OCI-LY1 (cell line): ENCODE measurements at regions not wholly inside any gene's neighbourhood (a gene's known extent, or its start where the extent isn't known, plus 50 kb on each side); places are given as distances from the start of the nearest gene placed in this dataset.

Source experiments
- H2AFZ ChIP-seq: fragments of 200-600 bp; sonication (generic), shearing (Covaris generic); 2 replicates; pipeline ENCODE4 v1.6.0; 2014; ENCODE audit warnings: antibody characterized with exemption, mild to moderate bottlenecking, low read length
- H3F3A ChIP-seq: fragments of 200-600 bp; sonication (generic), shearing (Covaris generic); 2 replicates; pipeline ENCODE4 v1.6.0; 2014; ENCODE audit warnings: mild to moderate bottlenecking, antibody characterized with exemption, low read length, moderate library complexity; ENCODE audit not compliant: insufficient read depth
- H3K27ac ChIP-seq: fragments of 200-600 bp; sonication (generic); 2 replicates; pipeline ENCODE4 v1.5.1; 2014; ENCODE audit warnings: low read length, mixed run types, mild to moderate bottlenecking, low read depth; ENCODE audit not compliant: poor library complexity, severe bottlenecking
- H3K27me3 ChIP-seq: fragments of 200-600 bp; sonication (generic); 2 replicates; pipeline ENCODE4 v1.6.0; 2014; ENCODE audit warnings: antibody characterized with exemption, mild to moderate bottlenecking, low read length, moderate library complexity; ENCODE audit not compliant: insufficient read depth
- H3K36me3 ChIP-seq: fragments of 200-600 bp; sonication (generic); 2 replicates; pipeline ENCODE4 v1.6.1; 2014; ENCODE audit warnings: mild to moderate bottlenecking, antibody characterized with exemption, low read length, moderate library complexity, mixed read lengths; ENCODE audit not compliant: insufficient read depth
- H3K4me1 ChIP-seq: fragments of 200-600 bp; sonication (generic); 2 replicates; pipeline ENCODE4 v1.5.1; 2014; ENCODE audit warnings: mild to moderate bottlenecking, low read length, moderate library complexity; ENCODE audit not compliant: insufficient read depth, severe bottlenecking
- H3K4me2 ChIP-seq: fragments of 200-600 bp; sonication (generic), shearing (Covaris generic); 2 replicates; pipeline ENCODE4 v1.6.1; 2014; ENCODE audit warnings: low read length
- H3K4me3 ChIP-seq: fragments of 200-600 bp; sonication (generic); 2 replicates; pipeline ENCODE4 v1.5.1; 2014; ENCODE audit warnings: low read length, low read depth, mild to moderate bottlenecking, mixed read lengths; ENCODE audit not compliant: poor library complexity, severe bottlenecking
- H3K79me2 ChIP-seq: fragments of 200-600 bp; shearing (Covaris generic); 2 replicates; pipeline ENCODE4 v1.6.1; 2016; ENCODE audit warnings: mixed run types, low read length, mixed read lengths; ENCODE audit not compliant: insufficient read depth
- H3K9ac ChIP-seq: fragments of 200-600 bp; sonication (generic), shearing (Covaris generic); 2 replicates; pipeline ENCODE4 v1.6.1; 2014; ENCODE audit warnings: mild to moderate bottlenecking, low read length, mixed read lengths
- H3K9me2 ChIP-seq: fragments of 200-600 bp; sonication (generic), shearing (Covaris generic); 2 replicates; pipeline ENCODE4 v1.6.1; 2014; ENCODE audit warnings: low read depth, mild to moderate bottlenecking, low read length, mixed read lengths
- H3K9me3 ChIP-seq: fragments of 200-600 bp; shearing (Covaris generic); 2 replicates; pipeline ENCODE4 v1.6.1; 2014; ENCODE audit warnings: low read length, mixed read lengths
- H4K20me1 ChIP-seq: fragments of 200-600 bp; sonication (generic), shearing (Covaris generic); 2 replicates; pipeline ENCODE4 v1.6.0; 2016; ENCODE audit warnings: mild to moderate bottlenecking, low read length; ENCODE audit not compliant: insufficient read depth
- EZH2 ChIP-seq: fragments of 200-600 bp; sonication (generic), shearing (Covaris generic); IDR thresholded peaks from 2 replicates; pipeline ENCODE4 v1.8.0; 2017; ENCODE audit warnings: borderline replicate concordance, mixed run types, mild to moderate bottlenecking, antibody characterized with exemption, low read length, moderate library complexity, mixed read lengths
- TF ChIP-seq, protein P1 (sequence below): fragments of 200-600 bp; sonication (generic), shearing (Covaris generic); IDR thresholded peaks from 2 replicates; pipeline ENCODE4 v1.5.1; 2017; ENCODE audit warnings: mild to moderate bottlenecking, antibody characterized with exemption, low read length, moderate library complexity, mixed read lengths

DNA sequence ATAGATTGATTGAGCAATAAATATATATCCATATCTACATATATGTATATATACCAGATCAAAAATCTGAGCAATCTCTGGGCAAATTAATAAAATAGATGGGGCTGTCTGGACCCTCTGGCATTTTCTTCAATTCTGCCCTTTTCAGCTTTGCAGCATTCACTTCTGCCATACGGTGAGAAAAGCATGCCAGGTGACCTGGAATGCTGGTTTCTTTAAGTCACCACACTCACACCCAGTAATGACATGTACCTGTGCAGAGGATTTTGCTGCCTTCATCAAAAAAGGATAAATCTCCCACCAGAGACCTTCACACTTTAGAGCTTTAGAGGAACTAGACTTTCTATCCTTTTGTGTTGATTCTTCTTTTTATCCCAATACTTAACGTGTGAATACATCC lies 223.2 kb upstream of the NFIA start:
- Histone ChIP-seq H3K9ac (no peak overlapping the region), H3K27me3 (no peaks in the 10 kb centered on the region), H3K4me1 (no peaks in the 10 kb centered on the region), H3K36me3 (no peaks in the 10 kb centered on the region), H3F3A (no peaks in the 10 kb centered on the region), H2AFZ (no peak overlapping the region), H3K4me3 (no peak overlapping the region), H3K79me2 (no peaks in the 10 kb centered on the region), H3K9me3 (no peaks in the 10 kb centered on the region), H3K27ac (no peak overlapping the region), H3K4me2 (no peak overlapping the region), H3K9me2 (no peaks in the 10 kb centered on the region), H4K20me1 (no peaks in the 10 kb centered on the region)
- no peak for TF ChIP-seq EZH2
- TF ChIP-seq, protein P1, sequence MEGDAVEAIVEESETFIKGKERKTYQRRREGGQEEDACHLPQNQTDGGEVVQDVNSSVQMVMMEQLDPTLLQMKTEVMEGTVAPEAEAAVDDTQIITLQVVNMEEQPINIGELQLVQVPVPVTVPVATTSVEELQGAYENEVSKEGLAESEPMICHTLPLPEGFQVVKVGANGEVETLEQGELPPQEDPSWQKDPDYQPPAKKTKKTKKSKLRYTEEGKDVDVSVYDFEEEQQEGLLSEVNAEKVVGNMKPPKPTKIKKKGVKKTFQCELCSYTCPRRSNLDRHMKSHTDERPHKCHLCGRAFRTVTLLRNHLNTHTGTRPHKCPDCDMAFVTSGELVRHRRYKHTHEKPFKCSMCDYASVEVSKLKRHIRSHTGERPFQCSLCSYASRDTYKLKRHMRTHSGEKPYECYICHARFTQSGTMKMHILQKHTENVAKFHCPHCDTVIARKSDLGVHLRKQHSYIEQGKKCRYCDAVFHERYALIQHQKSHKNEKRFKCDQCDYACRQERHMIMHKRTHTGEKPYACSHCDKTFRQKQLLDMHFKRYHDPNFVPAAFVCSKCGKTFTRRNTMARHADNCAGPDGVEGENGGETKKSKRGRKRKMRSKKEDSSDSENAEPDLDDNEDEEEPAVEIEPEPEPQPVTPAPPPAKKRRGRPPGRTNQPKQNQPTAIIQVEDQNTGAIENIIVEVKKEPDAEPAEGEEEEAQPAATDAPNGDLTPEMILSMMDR, result no peak

DNA sequence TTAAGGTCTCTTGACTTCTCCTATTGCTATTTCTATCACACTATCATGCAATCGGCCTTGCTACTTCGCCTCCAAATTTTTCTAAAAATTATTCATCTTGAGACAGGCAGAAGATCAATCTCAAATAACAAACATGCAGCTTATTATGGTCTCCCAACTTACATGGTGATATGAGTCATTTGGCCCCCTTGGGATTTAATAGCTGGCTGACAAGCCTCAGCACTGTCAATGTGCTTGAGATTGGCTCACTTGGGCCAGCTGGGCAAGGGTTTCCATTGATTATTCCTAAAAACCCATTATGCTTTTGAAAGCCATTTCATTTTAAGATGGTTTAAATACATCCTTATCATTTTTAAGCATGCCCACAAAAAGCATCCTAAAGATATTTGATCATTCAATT lies 224.5 kb upstream of the NFIA start:
- Histone ChIP-seq H4K20me1 (no peaks in the 10 kb centered on the region), H3K27ac (no peak overlapping the region), H3K4me1 (no peaks in the 10 kb centered on the region), H2AFZ (no peak overlapping the region), H3K9ac (no peak overlapping the region), H3K4me3 (no peak overlapping the region), H3K27me3 (no peaks in the 10 kb centered on the region), H3K79me2 (no peaks in the 10 kb centered on the region), H3K9me3 (no peaks in the 10 kb centered on the region), H3K4me2 (no peak overlapping the region), H3F3A (no peaks in the 10 kb centered on the region), H3K36me3 (no peaks in the 10 kb centered on the region), H3K9me2 (no peaks in the 10 kb centered on the region)
- no peak for TF ChIP-seq EZH2
- TF ChIP-seq, protein P1, result no peak

DNA sequence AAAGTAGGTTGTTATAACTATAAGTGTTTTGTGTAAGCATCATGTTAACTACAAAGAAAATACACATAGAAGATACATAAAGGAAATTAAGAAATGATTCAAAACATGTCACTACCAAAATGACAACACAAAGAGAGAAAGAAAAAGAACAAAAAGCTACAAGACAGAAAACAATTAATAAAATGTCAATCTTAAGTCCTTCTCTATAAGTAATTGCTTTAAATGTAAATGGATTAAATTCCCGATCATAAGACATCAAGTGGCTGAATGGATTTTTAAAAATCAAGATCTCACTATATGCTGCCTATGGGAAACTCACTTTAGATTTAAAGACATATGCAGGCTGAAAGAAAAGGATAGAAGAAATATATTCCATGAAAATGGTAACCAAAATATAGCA lies 232.3 kb upstream of the NFIA start:
- H3K9me2 ChIP-seq, result no peaks in the 10 kb centered on the region
- no peak overlapping the region for H3K27ac ChIP-seq
- H4K20me1 ChIP-seq, result no peaks in the 10 kb centered on the region
- TF ChIP-seq, protein P1, result no peak
- TF ChIP-seq EZH2, result no peak
- H3K9ac ChIP-seq, result no peak overlapping the region
- no peaks in the 10 kb centered on the region for H3K27me3 ChIP-seq
- no peaks in the 10 kb centered on the region for H3K4me1 ChIP-seq
- no peaks in the 10 kb centered on the region for H3K36me3 ChIP-seq
- no peak overlapping the region for H3K4me3 ChIP-seq
- H2AFZ ChIP-seq, result no peak overlapping the region
- no peaks in the 10 kb centered on the region for H3K9me3 ChIP-seq
- H3K4me2 ChIP-seq, result no peak overlapping the region
- no peaks in the 10 kb centered on the region for H3K79me2 ChIP-seq
- no peaks in the 10 kb centered on the region for H3F3A ChIP-seq
